Tibial artery (tissue), 4 donors: ENCODE measurements at regions not wholly inside any gene's neighbourhood (a gene's known extent, or its start where the extent isn't known, plus 50 kb on each side); places are given as distances from the start of the nearest gene placed in this dataset.

ENCODE experiments used
- DNase-seq, 2 donors: peaks; one replicate each; pipeline ENCODE4 v3.0.0-alpha.2; 2019
- H3K27ac ChIP-seq, 2 donors: fragments of 200-600 bp; sonication (generic) in 1 of 2; 1 replicate in 1 of 2; 2 replicates in 1 of 2; pipeline ENCODE4 v1.5.1; 2018 to 2019; ENCODE audit warnings: mild to moderate bottlenecking in 1 of 2
- H3K27me3 ChIP-seq, 2 donors: fragments of 200-600 bp; sonication (generic) in 1 of 2; one replicate each; pipeline versions ENCODE4 v1.5.1 to v1.6.0; 2016 to 2019
- H3K36me3 ChIP-seq, 3 donors: fragments of 200-600 bp; sonication (generic) in 2 of 3; one replicate each; pipeline ENCODE4 v1.5.1; 2016 to 2019; ENCODE audit warnings: mild to moderate bottlenecking in 2 of 3
- H3K4me1 ChIP-seq, 4 donors: fragments of 200-600 bp; sonication (generic) in 2 of 4; 1 replicate in 3 of 4; 2 replicates in 1 of 4; pipeline ENCODE4 v1.5.1; 2016 to 2019
- H3K4me3 ChIP-seq, 2 donors: fragments of 200-600 bp; sonication (generic) in 1 of 2; 1 replicate in 1 of 2; 2 replicates in 1 of 2; pipeline ENCODE4 v1.5.1; 2018 to 2019; ENCODE audit warnings: mild to moderate bottlenecking in 2 of 2
- H3K9me3 ChIP-seq, 3 donors: fragments of 200-600 bp; sonication (generic) in 1 of 3; one replicate each; pipeline ENCODE4 v1.5.1; 2016 to 2019
- CTCF ChIP-seq, 2 experiments: fragments of 200-600 bp in 1 of 2; fragments of 450-650 bp in 1 of 2; IDR thresholded peaks; one replicate each; pipeline ENCODE4 v1.5.1; 2017 to 2019; ENCODE audit warnings: antibody characterized with exemption in 2 of 2, mild to moderate bottlenecking in 1 of 2, moderate library complexity in 1 of 2
- intact Hi-C: fragments of 100-400 bp; cut with DNase I; formaldehyde crosslinking; loops from one replicate; pipeline ENCODE4 v1.15.0; 2023; ENCODE audit warnings: low total_unique reads

- no peak for DNase-seq
- Histone ChIP-seq H3K27ac (no peak overlapping the region), H3K4me3 (no peak overlapping the region), H3K27me3 (peaks cover 0 to 3% of the 10 kb centered on the region in 2 donors), H3K9me3 (no peaks in the 10 kb centered on the region), H3K36me3 (no peaks in the 10 kb centered on the region), H3K4me1 (no peaks in the 10 kb centered on the region)
- intact Hi-C loops = no loop called here
- TF ChIP-seq CTCF (IDR thresholded peaks at IDR 0.05) = no peak
Observed at GRCh38 chr2:479031-479430, 191.1 kb upstream of the ALKAL2 start.

GRCh38 chr2:471560-471959 lies 183.7 kb upstream of the ALKAL2 start:
- H3K4me3 ChIP-seq = no peak overlapping the region
- no peak overlapping the region for H3K27ac ChIP-seq
- peaks cover 0 to 12% (median 7%) of the 10 kb centered on the region in 4 donors for H3K4me1 ChIP-seq
- intact Hi-C loops = no loop called here
- TF ChIP-seq CTCF (IDR thresholded peaks at IDR 0.05) = no peak
- H3K27me3 ChIP-seq = peaks cover 0 to 35% of the 10 kb centered on the region in 2 donors
- no peaks in the 10 kb centered on the region for H3K36me3 ChIP-seq
- peaks cover 0 to 10% (median 0%) of the 10 kb centered on the region in 3 donors for H3K9me3 ChIP-seq
- no peak for DNase-seq

- DNase-seq = no peak
- H3K27ac ChIP-seq = no peak overlapping the region
- peaks cover 0 to 12% (median 7%) of the 10 kb centered on the region in 4 donors for H3K4me1 ChIP-seq
- intact Hi-C loops = no loop called here
- H3K4me3 ChIP-seq = no peak overlapping the region
- peaks cover 0 to 48% of the 10 kb centered on the region in 2 donors for H3K27me3 ChIP-seq
- H3K36me3 ChIP-seq = no peaks in the 10 kb centered on the region
- peaks cover 0 to 10% (median 0%) of the 10 kb centered on the region in 3 donors for H3K9me3 ChIP-seq
- no peak for TF ChIP-seq CTCF (IDR thresholded peaks at IDR 0.05)
Observed at GRCh38 chr2:469514-469913, 181.6 kb upstream of the ALKAL2 start.

- Histone ChIP-seq H3K27me3 (peaks cover 0 to 51% of the 10 kb centered on the region in 2 donors), H3K4me1 (peaks cover 0 to 12% (median 7%) of the 10 kb centered on the region in 4 donors), H3K27ac (no peak overlapping the region), H3K4me3 (peak overlapping the region in 1 of 2 donors; percentile 22), H3K9me3 (peaks cover 0 to 10% (median 0%) of the 10 kb centered on the region in 3 donors), H3K36me3 (no peaks in the 10 kb centered on the region)
- DNase-seq = no peak
- intact Hi-C loops = no loop called here
- TF ChIP-seq CTCF (IDR thresholded peaks at IDR 0.05) = no peak
Observed at GRCh38 chr2:468648-469336, 180.9 kb upstream of the ALKAL2 start.

- Histone ChIP-seq H3K9me3 (peaks cover 0 to 4% (median 0%) of the 10 kb centered on the region in 3 donors), H3K4me1 (peaks cover 0 to 12% (median 7%) of the 10 kb centered on the region in 4 donors), H3K4me3 (peak overlapping the region in 1 of 2 donors; percentile 22), H3K27me3 (peaks cover 0 to 55% of the 10 kb centered on the region in 2 donors), H3K36me3 (no peaks in the 10 kb centered on the region), H3K27ac (no peak overlapping the region)
- intact Hi-C loops = no loop called here
- no peak for DNase-seq
- no peak for TF ChIP-seq CTCF (IDR thresholded peaks at IDR 0.05)
Observed at GRCh38 chr2:467892-468647, 180.2 kb upstream of the ALKAL2 start.
